WTC11 (cell line): ENCODE measurements at regions not wholly inside any gene's neighbourhood (a gene's known extent, or its start where the extent isn't known, plus 50 kb on each side); places are given as distances from the start of the nearest gene placed in this dataset.

Experiments
- ATAC-seq: fragments of 200-7000 bp; cut with Tn5 transposase; 2 replicates; pipeline ENCODE4 v1.10.0; 2021; ENCODE audit warnings: mild to moderate bottlenecking, moderate library complexity
- CTCF ChIA-PET: fragments of 300-600 bp; sonication (Branson Sonifier 250); formaldehyde crosslinking; loops from one replicate; lab custom pipeline; 2021; ENCODE audit warnings: antibody characterized with exemption; lab: Charles Lee
- POLR2A ChIA-PET: fragments of 350-600 bp; sonication (Branson Sonifier 250); formaldehyde crosslinking; loops from one replicate; lab custom pipeline; 2021; ENCODE audit warnings: antibody characterized with exemption; lab: Charles Lee
- DNase-seq: peaks from one replicate; pipeline ENCODE4 v3.0.0; 2021; ENCODE audit warnings: low spot score
- H3K27ac Mint-ChIP-seq: 2 replicates; pipeline ENCODE4 v1.8.0; 2021; ENCODE audit warnings: mixed read lengths
- H3K27me3 Mint-ChIP-seq: 2 replicates; pipeline ENCODE4 v1.8.0; 2021; ENCODE audit warnings: low read depth, mild to moderate bottlenecking, moderate library complexity, mixed read lengths
- H3K36me3 Mint-ChIP-seq: 2 replicates; pipeline ENCODE4 v1.8.0; 2021; ENCODE audit warnings: mixed read lengths
- H3K4me1 Mint-ChIP-seq: 2 replicates; pipeline ENCODE4 v1.8.0; 2022; ENCODE audit warnings: mixed read lengths
- H3K4me3 Mint-ChIP-seq: 2 replicates; pipeline ENCODE4 v1.8.0; 2021; ENCODE audit warnings: mild to moderate bottlenecking, moderate library complexity, mixed read lengths
- H3K9me3 Mint-ChIP-seq: 2 replicates; pipeline ENCODE4 v1.8.0; 2021; ENCODE audit warnings: mixed read lengths
- AR ChIP-seq: fragments of 250-450 bp; sonication (Bioruptor Pico); IDR thresholded peaks from 2 replicates; pipeline ENCODE4 v1.9.0; 2021; ENCODE audit warnings: mild to moderate bottlenecking
- ATF1 ChIP-seq: sonication (generic); formaldehyde crosslinking; IDR thresholded peaks from 2 replicates; pipeline ENCODE4 v1.8.1; 2023; ENCODE audit warnings: mild to moderate bottlenecking, moderate library complexity, missing genetic modification reagents
- CREB1 ChIP-seq: sonication (generic); formaldehyde crosslinking; IDR thresholded peaks from 2 replicates; pipeline ENCODE4 v1.8.0; 2023; ENCODE audit warnings: mild to moderate bottlenecking, missing genetic modification reagents
- E2F1 ChIP-seq: sonication (generic); formaldehyde crosslinking; IDR thresholded peaks from 2 replicates; pipeline ENCODE4 v1.8.0; 2022; ENCODE audit warnings: mild to moderate bottlenecking, missing genetic modification reagents
- EMX1 ChIP-seq: fragments of 250-450 bp; sonication (Bioruptor Pico); IDR thresholded peaks from 2 replicates; pipeline ENCODE4 v1.8.0; 2021; ENCODE audit warnings: mild to moderate bottlenecking
- GABPB1 ChIP-seq: sonication (generic); formaldehyde crosslinking; IDR thresholded peaks from 2 replicates; pipeline ENCODE4 v1.8.1; 2023; ENCODE audit warnings: mild to moderate bottlenecking, missing genetic modification reagents
- IRF1 ChIP-seq: sonication (generic); formaldehyde crosslinking; IDR thresholded peaks from 2 replicates; pipeline ENCODE4 v1.8.0; 2023; ENCODE audit warnings: missing genetic modification reagents
- MXD4 ChIP-seq: fragments of 250-450 bp; sonication (Bioruptor Pico); IDR thresholded peaks from 2 replicates; pipeline ENCODE4 v1.8.0; 2021; ENCODE audit warnings: mild to moderate bottlenecking, moderate library complexity, borderline replicate concordance
- MYBL2 ChIP-seq: sonication (generic); formaldehyde crosslinking; IDR thresholded peaks from 2 replicates; pipeline ENCODE4 v1.8.1; 2023; ENCODE audit warnings: mild to moderate bottlenecking, moderate library complexity, missing genetic modification reagents
- NR3C1 ChIP-seq: sonication (generic); formaldehyde crosslinking; conservative IDR thresholded peaks from 2 replicates; pipeline ENCODE4 v1.8.1; 2023; ENCODE audit warnings: low read depth, mild to moderate bottlenecking, missing genetic modification reagents
- PRDM15 ChIP-seq: sonication (generic); formaldehyde crosslinking; IDR thresholded peaks from 2 replicates; pipeline ENCODE4 v1.8.0; 2022; ENCODE audit warnings: missing genetic modification reagents
- PREB ChIP-seq: sonication (generic); formaldehyde crosslinking; IDR thresholded peaks from 2 replicates; pipeline ENCODE4 v1.8.1; 2022; ENCODE audit warnings: mild to moderate bottlenecking, missing genetic modification reagents, moderate library complexity, borderline replicate concordance
- ZNF281 ChIP-seq: sonication (generic); formaldehyde crosslinking; IDR thresholded peaks from 2 replicates; pipeline ENCODE4 v1.8.0; 2023; ENCODE audit warnings: mild to moderate bottlenecking, missing genetic modification reagents
- ZNF423 ChIP-seq: fragments of 250-450 bp; sonication (Bioruptor Pico); IDR thresholded peaks from 2 replicates; pipeline ENCODE4 v2.1.2; 2022; ENCODE audit warnings: mild to moderate bottlenecking, moderate library complexity
- ZNF512 ChIP-seq: sonication (generic); formaldehyde crosslinking; IDR thresholded peaks from 2 replicates; pipeline ENCODE4 v1.8.1; 2022; ENCODE audit warnings: missing genetic modification reagents, borderline replicate concordance

- Mint-ChIP-seq H3K9me3 (no peaks in the 10 kb centered on the region), H3K27ac (no peak overlapping the region; the same call in 1 of the 2 replicates), H3K4me3 (no peak overlapping the region), H3K27me3 (no peaks in the 10 kb centered on the region)
- no peak for DNase-seq
- ChIA-PET POLR2A (no interaction called here), CTCF (no interaction called here)
- TF ChIP-seq NR3C1 (CRISPR knock-in tag) (no peak), GABPB1 (no peak), ZNF281 (CRISPR knock-in tag) (no peak), CREB1 (no peak), ZNF423 (CRISPR knock-in tag) (no peak), AR (CRISPR knock-in tag) (no peak), IRF1 (no peak), MYBL2 (CRISPR knock-in tag) (no peak), ATF1 (CRISPR knock-in tag) (no peak), PRDM15 (no peak), EMX1 (CRISPR knock-in tag) (no peak), PREB (CRISPR knock-in tag) (no peak), MXD4 (CRISPR knock-in tag) (no peak), E2F1 (CRISPR knock-in tag) (no peak), ZNF512 (CRISPR knock-in tag) (no peak)
- TF ChIP-seq, all 79 proteins: peak for 0
- ATAC-seq = no peak
- Mint-ChIP-seq H3K36me3 (no peaks in the 10 kb centered on the region; the same call in 1 of the 2 replicates), H3K4me1 (peaks cover 35% of the 10 kb centered on the region)
Observed at GRCh38 chr6:21998582-21998981, 298.3 kb downstream of the PRL start.
